DMS53 treated with DMSO at 0.1 percent for 48 hours (cell line): ENCODE measurements at regions not wholly inside any gene's neighbourhood (a gene's known extent, or its start where the extent isn't known, plus 50 kb on each side); places are given as distances from the start of the nearest gene placed in this dataset.

Experiments used
- DNase-seq: peaks from one replicate; lab custom pipeline; 2025; ENCODE audit not compliant: unreplicated experiment; lab: John Stamatoyannopoulos, UW

DNA sequence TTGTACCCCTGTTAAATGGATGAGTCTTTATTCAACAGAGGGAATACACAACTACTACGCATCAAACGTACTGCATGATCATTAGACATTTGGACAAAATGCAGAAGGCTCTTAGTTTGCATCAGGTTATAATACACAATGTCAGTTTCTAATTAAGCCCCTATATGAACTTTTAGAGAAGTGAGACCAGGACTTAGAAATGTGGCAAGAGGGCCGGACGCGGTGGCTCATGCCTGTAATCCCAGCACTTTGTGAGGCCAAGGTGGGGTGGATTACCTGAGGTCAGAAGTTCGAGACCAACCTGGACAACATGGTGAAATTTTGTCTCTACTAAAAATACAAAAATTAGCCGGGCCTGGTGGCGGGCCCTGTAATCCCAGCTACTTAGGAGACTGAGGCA, 76.3 kb upstream of the MGMT start:
- no peak for DNase-seq

GRCh38 chr10:129391464-129391863, 75.6 kb upstream of the MGMT start:
- DNase-seq = no peak

DNA sequence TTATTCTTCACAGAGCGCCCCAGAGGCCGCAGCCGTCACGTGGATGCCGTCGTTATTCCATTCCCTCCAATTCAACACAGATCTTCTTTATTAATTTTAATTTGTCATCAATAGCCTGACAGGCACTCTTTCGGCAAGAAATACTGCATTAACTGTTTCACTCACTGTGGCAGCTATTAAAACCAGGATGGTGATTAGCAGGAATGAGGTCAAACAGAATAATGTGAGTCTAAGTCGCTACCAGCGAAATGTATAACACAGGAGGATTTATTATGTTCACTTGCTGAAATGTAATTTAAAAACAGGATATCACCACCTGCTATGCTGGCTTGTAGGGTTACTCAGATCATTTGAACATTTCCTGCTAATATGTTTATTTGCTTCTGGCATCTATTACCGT, 74.2 kb upstream of the MGMT start:
- no peak for DNase-seq

GRCh38 chr10:129393812-129394211, 73.2 kb upstream of the MGMT start:
- DNase-seq = no peak

DNA sequence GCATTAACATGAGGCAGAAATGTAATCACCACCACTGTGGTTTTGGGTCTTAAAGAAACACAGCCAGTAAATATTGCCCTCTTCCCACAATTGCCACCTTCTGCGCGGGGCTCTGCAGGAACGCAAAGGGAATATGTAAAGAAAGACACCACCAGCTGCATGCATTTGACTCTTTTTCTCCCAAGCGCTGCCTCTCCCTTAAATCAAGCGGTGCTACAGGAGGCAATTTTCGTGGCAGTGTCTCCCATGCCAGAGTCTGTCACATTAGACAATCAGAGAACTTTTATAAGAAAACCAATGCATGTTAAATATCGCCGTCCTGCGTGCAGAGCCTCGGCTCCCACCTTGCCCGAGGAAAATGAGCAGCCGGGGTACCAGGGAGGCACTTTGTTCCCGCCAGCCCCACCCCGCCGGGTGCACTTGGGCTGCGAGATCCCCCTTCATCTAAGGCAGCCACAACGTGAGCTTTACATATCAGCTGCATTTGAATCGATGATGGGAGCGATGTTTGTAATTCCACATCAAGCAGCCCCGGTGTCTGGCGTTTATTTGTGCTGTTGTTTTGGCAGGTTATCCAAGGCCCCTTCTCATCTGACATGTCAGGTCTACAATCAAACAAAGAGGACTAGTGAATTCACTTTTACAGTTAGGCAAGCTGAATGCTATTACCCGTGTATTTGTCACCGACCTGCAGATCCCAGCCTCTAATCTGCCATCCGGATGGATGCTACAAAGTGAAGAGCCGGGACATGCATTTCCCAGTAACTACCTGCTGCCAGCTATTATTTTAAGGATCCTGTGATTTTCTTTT, 72.3 kb upstream of the MGMT start:
- DNase-seq = no peak

DNA sequence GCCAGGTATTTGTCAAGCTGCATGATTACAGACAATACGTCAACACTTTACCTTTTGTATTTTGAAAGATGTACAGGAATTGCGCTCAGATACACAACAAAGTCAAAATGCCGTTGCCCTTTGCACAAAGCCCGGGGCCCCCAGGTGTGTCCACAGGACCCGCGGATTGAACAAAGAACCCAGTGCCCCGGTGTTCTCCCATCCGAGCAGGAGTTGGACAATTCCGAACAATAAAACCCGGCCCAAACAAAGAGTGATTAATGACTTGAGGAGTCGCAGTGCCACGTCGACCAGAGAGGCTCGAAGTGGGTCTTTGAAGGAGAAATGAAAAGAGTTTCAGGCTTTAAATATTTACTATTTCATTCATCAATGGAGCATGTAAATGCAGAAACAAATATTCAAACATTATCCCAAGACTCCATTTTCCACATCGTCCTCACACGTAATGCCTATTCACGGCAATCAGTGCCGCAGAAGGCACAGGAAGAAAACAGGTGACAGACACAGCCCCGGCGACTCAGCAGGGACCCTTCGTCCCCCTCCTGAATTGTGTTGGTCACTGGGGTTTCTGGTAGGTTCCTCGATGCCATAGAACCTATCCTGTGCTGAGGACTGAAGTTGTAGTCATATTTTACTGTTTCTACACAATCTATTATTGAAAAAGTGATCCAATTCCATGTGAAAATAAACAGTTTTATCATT, 70.9 kb upstream of the MGMT start:
- no peak for DNase-seq

- no peak for DNase-seq
Measured at GRCh38 chr10:129397198-129397974, 69.7 kb upstream of the MGMT start.

GRCh38 chr10:129398711-129399141, 68.3 kb upstream of the MGMT start:
- no peak for DNase-seq

- DNase-seq = no peak
Measured at GRCh38 chr10:129400426-129400825, 66.6 kb upstream of the MGMT start.

DNA sequence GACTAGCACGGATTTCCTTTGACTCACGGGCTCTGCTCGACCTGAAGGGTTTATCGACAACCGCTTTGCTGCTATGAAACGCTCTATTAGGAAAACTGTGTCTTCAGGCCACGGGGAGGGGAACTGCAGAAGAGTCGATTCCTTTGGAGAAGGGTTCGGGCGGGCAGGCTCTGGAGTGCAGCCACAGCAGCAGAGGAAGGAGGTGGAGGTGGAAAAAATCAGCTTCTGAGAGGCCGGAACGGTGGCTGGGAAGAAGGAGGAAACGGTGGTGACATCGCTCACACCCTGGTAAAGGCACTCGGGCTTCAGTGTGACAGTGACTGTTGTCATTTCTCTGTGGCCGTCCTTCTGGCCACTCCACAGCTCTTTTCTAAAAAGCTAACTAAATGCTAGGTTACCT, 64.6 kb upstream of the MGMT start:
- no peak for DNase-seq

DNA sequence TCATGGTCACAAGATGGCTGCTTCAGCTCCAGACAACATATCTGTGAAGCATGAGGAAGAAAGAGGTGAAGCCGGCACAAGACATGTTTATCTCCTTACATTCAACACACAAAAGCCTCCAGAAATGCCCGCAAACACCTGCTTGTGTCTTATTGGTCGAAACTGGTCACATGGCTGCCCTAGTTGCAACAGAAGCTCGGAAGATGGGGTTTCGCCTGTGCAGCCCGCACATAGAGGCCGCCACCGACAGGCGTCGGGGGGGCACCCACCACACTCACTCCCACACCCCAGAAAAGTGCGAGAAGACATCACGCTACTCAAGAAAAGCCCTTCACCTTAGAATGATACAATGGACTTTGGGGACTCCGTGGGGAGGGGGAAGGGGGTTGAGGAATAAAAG, 63.0 kb upstream of the MGMT start:
- DNase-seq = no peak

DNA sequence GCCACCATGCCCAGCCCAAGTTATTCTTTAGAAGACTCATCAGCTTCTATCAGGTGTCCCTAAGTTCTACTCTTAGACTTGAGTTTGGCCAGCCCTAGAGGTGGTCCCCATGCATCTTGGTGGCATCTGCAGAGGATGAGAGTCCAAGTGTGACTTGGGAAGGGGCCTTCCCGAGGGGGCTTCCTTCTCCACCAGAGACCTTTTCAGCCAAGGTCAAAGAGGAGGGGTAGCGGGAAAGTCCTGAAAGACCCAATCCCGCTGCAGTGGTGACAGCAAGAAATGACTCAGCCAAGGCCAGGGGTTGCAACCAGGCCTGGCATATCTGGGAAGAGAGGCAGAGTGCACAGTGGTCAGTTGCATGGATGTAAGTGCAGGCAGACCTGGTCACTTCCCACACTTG, 61.7 kb upstream of the MGMT start:
- no peak for DNase-seq

- DNase-seq = no peak
Measured at GRCh38 chr10:129410688-129411392, 56.2 kb upstream of the MGMT start.

GRCh38 chr10:129411393-129411705, 55.7 kb upstream of the MGMT start:
- no peak for DNase-seq

DNA sequence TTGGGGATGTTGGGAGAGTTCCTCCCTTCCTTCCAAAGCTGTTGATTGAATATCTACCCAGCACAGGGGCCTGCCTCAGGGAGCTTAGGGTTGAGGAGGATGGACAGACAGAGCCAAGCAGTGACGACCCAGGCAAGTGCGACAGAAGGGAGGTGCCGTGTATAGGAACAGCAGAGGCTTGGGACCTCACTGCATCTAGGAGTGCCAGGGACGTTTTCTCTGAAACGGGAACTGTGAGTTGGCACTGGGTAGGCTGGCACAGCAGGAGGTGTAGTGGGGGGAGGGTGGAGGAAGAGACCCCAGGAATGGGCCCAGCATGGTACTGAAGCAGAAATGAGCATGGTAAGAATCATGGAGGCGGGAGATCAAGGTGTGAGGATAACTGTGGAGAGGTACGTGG, 55.3 kb upstream of the MGMT start:
- no peak for DNase-seq

DNA sequence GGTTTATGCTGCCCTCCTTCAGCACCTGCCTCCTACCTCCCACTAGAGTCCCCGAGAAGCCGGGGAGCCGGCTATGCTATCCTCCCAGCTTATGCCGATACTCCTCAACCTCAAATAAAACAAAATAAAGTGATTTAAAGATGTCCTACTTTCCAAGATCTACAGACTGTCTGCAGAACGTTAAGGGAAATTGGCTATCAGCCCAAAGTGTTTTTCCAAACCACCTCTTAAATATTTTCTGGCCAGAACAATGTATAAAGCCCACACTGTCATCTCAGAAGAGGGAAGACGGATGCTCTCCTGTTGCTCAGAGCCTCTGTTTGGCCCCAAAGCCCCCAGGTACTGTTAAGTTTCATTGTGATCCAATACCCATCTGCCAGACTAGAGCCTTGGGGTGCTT, 54.0 kb upstream of the MGMT start:
- no peak for DNase-seq

GRCh38 chr10:129415215-129416140, 51.6 kb upstream of the MGMT start:
- no peak for DNase-seq

- no peak for DNase-seq
Measured at GRCh38 chr10:129416155-129416554, 50.9 kb upstream of the MGMT start.

- no peak for DNase-seq
Measured at GRCh38 chr10:129416956-129417765, 49.9 kb upstream of the MGMT start.
